Heart right ventricle (tissue), 16 donors: ENCODE measurements at regions not wholly inside any gene's neighbourhood (a gene's known extent, or its start where the extent isn't known, plus 50 kb on each side); places are given as distances from the start of the nearest gene placed in this dataset.

Experiments
- ATAC-seq, 8 donors: fragments of 200-7000 bp; cut with Tn5 transposase; one replicate each; pipeline ENCODE4 v1.9.1; 2020; ENCODE audit warnings: mild to moderate bottlenecking in 8 of 8, moderate library complexity in 8 of 8, moderate number of reproducible peaks in 1 of 8
- DNase-seq, 2 donors: peaks; one replicate each; pipeline ENCODE4 v3.0.0-alpha.2; 2020
- H3K27ac ChIP-seq, 10 donors: fragments of 200-600 bp; sonication (generic) in 2 of 10; one replicate each; pipeline versions ENCODE4 v1.5.0 to v1.8.0; 2020 to 2022; ENCODE audit warnings: mild to moderate bottlenecking in 3 of 10
- H3K27me3 ChIP-seq, 7 donors: fragments of 200-600 bp; one replicate each; pipeline ENCODE4 v1.8.0; 2021 to 2022; ENCODE audit warnings: mild to moderate bottlenecking in 2 of 7
- H3K36me3 ChIP-seq, 9 donors: fragments of 200-600 bp; sonication (generic) in 1 of 9; one replicate each; pipeline versions ENCODE4 v1.5.0 to v1.8.0; 2020 to 2022; ENCODE audit warnings: mild to moderate bottlenecking in 2 of 9
- H3K4me1 ChIP-seq, 9 donors: fragments of 200-600 bp; sonication (generic) in 1 of 9; one replicate each; pipeline versions ENCODE4 v1.5.0 to v1.8.0; 2020 to 2022; ENCODE audit warnings: mild to moderate bottlenecking in 4 of 9
- H3K4me3 ChIP-seq, 10 donors: fragments of 200-600 bp; sonication (generic) in 2 of 10; one replicate each; pipeline versions ENCODE4 v1.5.0 to v1.8.0; 2020 to 2022; ENCODE audit warnings: mild to moderate bottlenecking in 7 of 10, moderate library complexity in 2 of 10
- H3K9me3 ChIP-seq, 11 donors: fragments of 200-600 bp in 10 of 11; sonication (generic) in 2 of 11; one replicate each; pipeline versions ENCODE4 v1.5.0 to v1.8.0; 2013 to 2022; ENCODE audit warnings: mild to moderate bottlenecking in 2 of 11, control low read depth in 1 of 11, moderate library complexity in 1 of 11
- CTCF ChIP-seq, 9 donors: fragments of 200-600 bp; sonication (generic) in 2 of 9; IDR thresholded peaks; one replicate each; pipeline versions ENCODE4 v1.5.0 to v1.8.0; 2021 to 2022; ENCODE audit warnings: antibody characterized with exemption in 9 of 9, mild to moderate bottlenecking in 5 of 9, moderate library complexity in 1 of 9
- WGBS, 2 donors: extraction: QIAGEN DNeasy Blood & Tissue Kit; methylation state at CpG; one replicate each; pipeline ENCODE4 v1.1.7; 2013; ENCODE audit warnings: inconsistent platforms in 1 of 2; 5-methylcytosine and 5-hydroxymethylcytosine counted together
- intact Hi-C, 10 donors: fragments of 100-400 bp; cut with DNase I; formaldehyde crosslinking; loops; one replicate each; pipeline versions ENCODE4 v1.11.1 to v1.14.2; 2022
- donor health status: Arrhythmogenic right ventricular cardiomyopathy.
- donor health status: ischemic (EF 13 %, LVEDD 7.1; RV severe dilation, severe dysfunction).
- donor health status: healthy with polysubstance abuse.
- donor health status: DM: no; HTN: yes; CAD: no.
- donor health status: DM: no; HTN: no; CAD: no.
- donor health status: ischemic (EF 25% LVEDD 6.9; RV normal size, moderate dysfunction).
- donor health status: ischemic (EF 25% LVEDD 5.7; RV mildly dilated, moderate dysfunction).
- donor health status: healthy.
- donor health status: DM: yes; HTN: yes; CAD: no.
- donor health status: Ischemic cardiomyopathy.
- donor health status: ischemic (EF 35%, LVEDD 5.7; RV mildly dilated, moderate dysfunction).
- donor health status: nonischemic (EF 11% LVEDD 7.7; RV severe dilation, severe dysfunction).
- donor health status: DM: yes; HTN: yes; CAD: no.
- donor health status: PGD.
- donor health status: ischemic (EF 29% LVEDD 5.4; RV normal size, mild dysfunction).
- donor health status: nonischemic (EF 23%, LVEDD 6.1; RV moderate dilation, normal function).

DNA sequence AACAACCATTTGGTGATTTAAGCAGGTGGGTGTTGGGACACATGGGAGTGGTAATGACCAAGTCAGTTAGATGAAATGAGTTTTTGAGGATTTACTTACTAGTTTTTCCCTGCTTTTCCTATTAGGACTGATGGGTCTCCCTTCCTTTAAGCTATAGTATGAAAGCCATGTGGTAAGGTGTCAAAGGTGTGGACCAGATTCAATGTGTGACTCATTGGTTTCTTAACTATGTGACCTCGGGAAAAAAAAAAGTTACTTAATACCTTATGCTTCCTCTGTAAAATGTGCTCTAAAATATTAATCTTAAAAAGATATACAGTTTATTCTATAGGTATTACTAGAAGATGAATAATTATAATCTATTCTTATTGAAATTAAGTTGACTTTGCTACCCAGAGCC, 93.7 kb downstream of the DUSP10 start:
- 76 to 88% methylated on average over 1 of the region's 1 CpG for WGBS, 2 donors
- Histone ChIP-seq H3K36me3 (no peaks in the 10 kb centered on the region), H3K27me3 (no peaks in the 10 kb centered on the region), H3K9me3 (peaks cover 0 to 3% (median 0%) of the 10 kb centered on the region in 11 donors), H3K4me3 (no peak overlapping the region), H3K27ac (no peak overlapping the region), H3K4me1 (no peaks in the 10 kb centered on the region)
- ATAC-seq (no peak), DNase-seq (no peak)
- intact Hi-C loops = no loop called here
- no peak for TF ChIP-seq CTCF (IDR thresholded peaks at IDR 0.05)
